ENCODE measurements at regions not wholly inside any gene's neighbourhood (a gene's known extent, or its start where the extent isn't known, plus 50 kb on each side); places are given as distances from the start of the nearest gene placed in this dataset.

DNA sequence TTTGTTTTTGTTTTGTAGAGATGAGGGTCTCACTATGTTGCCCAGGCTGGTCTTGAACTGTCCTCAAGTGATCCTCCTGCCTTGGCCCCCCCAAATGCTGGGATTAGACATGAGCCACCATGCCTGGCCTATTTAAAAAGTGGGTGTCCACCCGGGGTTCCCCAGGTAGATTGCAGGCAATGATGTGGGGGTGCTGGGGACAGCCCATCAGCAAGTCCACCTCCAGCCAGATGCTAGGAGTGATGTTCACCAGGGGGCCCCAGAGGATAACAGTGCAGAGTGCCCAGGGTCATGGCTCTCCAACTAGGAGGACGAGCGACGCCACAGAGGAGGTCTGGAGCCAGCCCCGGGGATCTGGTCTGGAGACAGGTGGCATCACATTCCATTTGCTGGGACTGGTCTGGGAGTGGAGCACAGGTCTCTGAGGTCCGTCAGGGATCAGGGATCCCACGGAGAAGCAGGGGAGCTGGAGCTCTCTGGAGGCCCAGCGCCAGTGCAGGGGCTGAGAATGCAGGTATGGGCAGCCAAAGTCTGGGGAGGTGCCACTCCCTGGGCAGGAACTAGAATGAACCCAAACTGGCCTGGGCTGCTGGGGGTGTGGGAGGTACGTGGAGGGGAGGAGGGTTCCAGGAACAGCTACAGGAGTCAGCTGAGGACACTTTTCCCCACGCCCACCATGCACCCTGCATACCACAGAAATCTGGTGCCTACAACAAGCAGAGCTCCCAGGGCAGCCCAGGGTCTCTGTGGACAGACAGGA lies 51.2 kb upstream of the PCSK6 start:
- TF ChIP-seq FOXP2 (optimal IDR thresholded peaks at IDR 0.05; ENCODE audit: borderline replicate concordance, extremely low read depth, extremely low read length, insufficient read depth) (no peak), POLR2AphosphoS5 (IDR thresholded peaks at IDR 0.05; ENCODE audit: low read depth, low read length) (no peak), SIN3A (IDR thresholded peaks at IDR 0.05; ENCODE audit: borderline replicate concordance, insufficient read depth, low read length) (no peak), TAF1 (IDR thresholded peaks at IDR 0.05; ENCODE audit: borderline replicate concordance, insufficient read depth, low read length) (no peak)
- TF ChIP-seq, protein P1, sequence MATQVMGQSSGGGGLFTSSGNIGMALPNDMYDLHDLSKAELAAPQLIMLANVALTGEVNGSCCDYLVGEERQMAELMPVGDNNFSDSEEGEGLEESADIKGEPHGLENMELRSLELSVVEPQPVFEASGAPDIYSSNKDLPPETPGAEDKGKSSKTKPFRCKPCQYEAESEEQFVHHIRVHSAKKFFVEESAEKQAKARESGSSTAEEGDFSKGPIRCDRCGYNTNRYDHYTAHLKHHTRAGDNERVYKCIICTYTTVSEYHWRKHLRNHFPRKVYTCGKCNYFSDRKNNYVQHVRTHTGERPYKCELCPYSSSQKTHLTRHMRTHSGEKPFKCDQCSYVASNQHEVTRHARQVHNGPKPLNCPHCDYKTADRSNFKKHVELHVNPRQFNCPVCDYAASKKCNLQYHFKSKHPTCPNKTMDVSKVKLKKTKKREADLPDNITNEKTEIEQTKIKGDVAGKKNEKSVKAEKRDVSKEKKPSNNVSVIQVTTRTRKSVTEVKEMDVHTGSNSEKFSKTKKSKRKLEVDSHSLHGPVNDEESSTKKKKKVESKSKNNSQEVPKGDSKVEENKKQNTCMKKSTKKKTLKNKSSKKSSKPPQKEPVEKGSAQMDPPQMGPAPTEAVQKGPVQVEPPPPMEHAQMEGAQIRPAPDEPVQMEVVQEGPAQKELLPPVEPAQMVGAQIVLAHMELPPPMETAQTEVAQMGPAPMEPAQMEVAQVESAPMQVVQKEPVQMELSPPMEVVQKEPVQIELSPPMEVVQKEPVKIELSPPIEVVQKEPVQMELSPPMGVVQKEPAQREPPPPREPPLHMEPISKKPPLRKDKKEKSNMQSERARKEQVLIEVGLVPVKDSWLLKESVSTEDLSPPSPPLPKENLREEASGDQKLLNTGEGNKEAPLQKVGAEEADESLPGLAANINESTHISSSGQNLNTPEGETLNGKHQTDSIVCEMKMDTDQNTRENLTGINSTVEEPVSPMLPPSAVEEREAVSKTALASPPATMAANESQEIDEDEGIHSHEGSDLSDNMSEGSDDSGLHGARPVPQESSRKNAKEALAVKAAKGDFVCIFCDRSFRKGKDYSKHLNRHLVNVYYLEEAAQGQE (IDR thresholded peaks at IDR 0.05; ENCODE audit: insufficient read depth in 1 of 2, low read depth in 2 of 2, low read length in 2 of 2) = no peak

DNA sequence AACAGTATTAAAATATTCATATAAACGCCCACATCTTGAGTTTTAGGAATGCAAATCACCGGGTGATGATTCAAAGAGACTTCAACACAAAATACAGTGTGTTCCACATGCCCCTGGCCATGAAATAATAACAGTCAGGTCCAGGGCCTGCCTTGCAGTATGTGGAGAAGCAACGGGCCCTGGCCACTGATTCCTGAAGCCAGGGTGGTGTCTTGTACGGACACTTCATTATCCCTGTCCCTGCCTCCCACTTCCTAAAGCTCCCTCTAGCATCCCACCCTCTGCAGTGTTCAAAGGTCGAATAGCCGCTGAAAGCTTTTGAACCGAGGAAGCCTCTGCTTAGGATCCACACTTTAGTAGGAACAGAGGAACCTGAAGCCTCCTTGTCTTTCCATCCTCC lies 50.4 kb upstream of the PCSK6 start:
- TF ChIP-seq TAF1 (IDR thresholded peaks at IDR 0.05; ENCODE audit: borderline replicate concordance, insufficient read depth, low read length) (no peak), SIN3A (IDR thresholded peaks at IDR 0.05; ENCODE audit: borderline replicate concordance, insufficient read depth, low read length) (no peak), POLR2AphosphoS5 (IDR thresholded peaks at IDR 0.05; ENCODE audit: low read depth, low read length) (no peak), FOXP2 (optimal IDR thresholded peaks at IDR 0.05; ENCODE audit: borderline replicate concordance, extremely low read depth, extremely low read length, insufficient read depth) (no peak)
- TF ChIP-seq, protein P1 (IDR thresholded peaks at IDR 0.05; ENCODE audit: insufficient read depth in 1 of 2, low read depth in 2 of 2, low read length in 2 of 2) = no peak

DNA sequence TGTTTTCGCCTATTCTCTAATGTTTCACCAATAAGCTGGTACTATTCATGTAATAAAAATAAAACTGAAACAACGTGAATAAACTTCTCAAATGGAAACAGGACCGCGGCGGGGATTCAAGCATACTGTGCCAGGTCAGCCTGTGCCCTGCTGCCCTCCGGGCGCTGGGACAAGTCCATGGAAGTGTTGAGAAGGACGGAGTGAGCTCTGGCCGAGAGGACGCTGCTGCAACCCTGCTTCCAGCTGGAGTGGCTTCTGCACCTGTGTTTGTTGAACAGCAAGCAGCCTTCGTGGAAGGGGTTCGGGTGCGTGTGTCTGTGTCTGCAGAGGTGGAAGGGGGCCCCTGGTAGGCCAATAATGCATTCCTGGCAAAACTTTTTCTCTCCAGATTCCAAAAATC lies 50.0 kb upstream of the PCSK6 start:
- no peak for TF ChIP-seq SIN3A (IDR thresholded peaks at IDR 0.05; ENCODE audit: borderline replicate concordance, insufficient read depth, low read length)
- TF ChIP-seq, protein P1 (IDR thresholded peaks at IDR 0.05; ENCODE audit: insufficient read depth in 1 of 2, low read depth in 2 of 2, low read length in 2 of 2) = no peak
- TF ChIP-seq FOXP2 (optimal IDR thresholded peaks at IDR 0.05; ENCODE audit: borderline replicate concordance, extremely low read depth, extremely low read length, insufficient read depth) = no peak
- no peak for TF ChIP-seq TAF1 (IDR thresholded peaks at IDR 0.05; ENCODE audit: borderline replicate concordance, insufficient read depth, low read length)
- no peak for TF ChIP-seq POLR2AphosphoS5 (IDR thresholded peaks at IDR 0.05; ENCODE audit: low read depth, low read length)

All from PFSK-1 (cell line).